T-helper 2 cell (primary cell): ENCODE measurements at regions not wholly inside any gene's neighbourhood (a gene's known extent, or its start where the extent isn't known, plus 50 kb on each side); places are given as distances from the start of the nearest gene placed in this dataset.

ENCODE experiments used
- DNase-seq, 5 experiments: peaks; one replicate each; pipeline versions ENCODE4 v3.0.0 to v3.0.0-alpha.2; 2012 to 2022

GRCh38 chr12:97275728-97276590, 186.6 kb upstream of the RMST start:
- DNase-seq, result no peak

- DNase-seq, result no peak
Observed at GRCh38 chr12:97276661-97277429, 185.8 kb upstream of the RMST start.

- peak in 1 of 5 experiments; percentile 9 for DNase-seq
Observed at GRCh38 chr12:97283297-97283696, 179.3 kb upstream of the RMST start.

- DNase-seq, result no peak
Observed at GRCh38 chr12:97288531-97288930, 174.1 kb upstream of the RMST start.

- DNase-seq, result no peak
Observed at GRCh38 chr12:97292588-97292987, 170.0 kb upstream of the RMST start.

GRCh38 chr12:97293541-97293940, 169.1 kb upstream of the RMST start:
- DNase-seq, result no peak

- no peak for DNase-seq
Observed at GRCh38 chr12:97299847-97300246, 162.8 kb upstream of the RMST start.

GRCh38 chr12:97300431-97300830, 162.2 kb upstream of the RMST start:
- no peak for DNase-seq

- no peak for DNase-seq
Observed at GRCh38 chr12:97300891-97301290, 161.7 kb upstream of the RMST start.

GRCh38 chr12:97301576-97301975, 161.0 kb upstream of the RMST start:
- no peak for DNase-seq

- no peak for DNase-seq
Observed at GRCh38 chr12:97305651-97306050, 157.0 kb upstream of the RMST start.

GRCh38 chr12:97306147-97306546, 156.5 kb upstream of the RMST start:
- no peak for DNase-seq

- peak in 2 of 5 experiments; percentile 8 to 52 for DNase-seq
Observed at GRCh38 chr12:97308576-97309198, 153.9 kb upstream of the RMST start.

- no peak for DNase-seq
Observed at GRCh38 chr12:97309921-97310320, 152.7 kb upstream of the RMST start.

- DNase-seq, result no peak
Observed at GRCh38 chr12:97312570-97313135, 150.0 kb upstream of the RMST start.

GRCh38 chr12:97313471-97314190, 149.0 kb upstream of the RMST start:
- no peak for DNase-seq

GRCh38 chr12:97316321-97316720, 146.3 kb upstream of the RMST start:
- no peak for DNase-seq

GRCh38 chr12:97321621-97322020, 141.0 kb upstream of the RMST start:
- DNase-seq, result no peak

GRCh38 chr12:97322388-97322787, 140.2 kb upstream of the RMST start:
- no peak for DNase-seq

- DNase-seq, result no peak
Observed at GRCh38 chr12:97323154-97323553, 139.4 kb upstream of the RMST start.

- DNase-seq, result no peak
Observed at GRCh38 chr12:97324471-97324870, 138.1 kb upstream of the RMST start.

GRCh38 chr12:97335115-97335514, 127.5 kb upstream of the RMST start:
- DNase-seq, result no peak
